ENCODE measurements at regions not wholly inside any gene's neighbourhood (a gene's known extent, or its start where the extent isn't known, plus 50 kb on each side); places are given as distances from the start of the nearest gene placed in this dataset.

DNA sequence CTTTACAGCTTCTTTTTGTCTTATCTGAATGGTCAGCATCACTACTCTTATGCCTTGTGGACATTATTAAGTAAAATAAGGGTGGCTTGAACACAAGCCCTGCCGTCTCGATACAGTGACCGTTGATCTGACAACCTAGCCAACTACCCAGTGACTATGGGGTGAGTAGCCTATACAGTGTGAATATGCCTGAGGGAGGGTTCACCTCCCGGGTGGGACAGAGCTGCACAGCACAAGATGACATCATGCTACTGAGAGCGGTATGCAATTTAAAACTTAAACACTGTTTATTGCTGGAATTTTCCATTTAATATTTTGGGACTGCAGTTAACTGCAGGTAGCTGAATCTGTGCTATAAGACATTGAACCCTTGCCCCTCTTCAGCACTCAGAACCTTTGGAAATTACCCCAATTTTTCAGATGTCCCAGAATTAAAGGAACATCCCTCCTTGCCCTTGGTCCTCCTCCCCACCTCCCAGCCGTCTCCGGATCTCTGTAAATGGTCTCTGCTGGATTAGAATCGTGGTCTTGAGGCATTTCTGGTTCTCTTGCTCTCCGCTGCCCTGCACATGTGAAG, 618.5 kb downstream of the PTPRU start:
- TF ChIP-seq, protein P1, sequence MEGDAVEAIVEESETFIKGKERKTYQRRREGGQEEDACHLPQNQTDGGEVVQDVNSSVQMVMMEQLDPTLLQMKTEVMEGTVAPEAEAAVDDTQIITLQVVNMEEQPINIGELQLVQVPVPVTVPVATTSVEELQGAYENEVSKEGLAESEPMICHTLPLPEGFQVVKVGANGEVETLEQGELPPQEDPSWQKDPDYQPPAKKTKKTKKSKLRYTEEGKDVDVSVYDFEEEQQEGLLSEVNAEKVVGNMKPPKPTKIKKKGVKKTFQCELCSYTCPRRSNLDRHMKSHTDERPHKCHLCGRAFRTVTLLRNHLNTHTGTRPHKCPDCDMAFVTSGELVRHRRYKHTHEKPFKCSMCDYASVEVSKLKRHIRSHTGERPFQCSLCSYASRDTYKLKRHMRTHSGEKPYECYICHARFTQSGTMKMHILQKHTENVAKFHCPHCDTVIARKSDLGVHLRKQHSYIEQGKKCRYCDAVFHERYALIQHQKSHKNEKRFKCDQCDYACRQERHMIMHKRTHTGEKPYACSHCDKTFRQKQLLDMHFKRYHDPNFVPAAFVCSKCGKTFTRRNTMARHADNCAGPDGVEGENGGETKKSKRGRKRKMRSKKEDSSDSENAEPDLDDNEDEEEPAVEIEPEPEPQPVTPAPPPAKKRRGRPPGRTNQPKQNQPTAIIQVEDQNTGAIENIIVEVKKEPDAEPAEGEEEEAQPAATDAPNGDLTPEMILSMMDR (IDR thresholded peaks at IDR 0.05; ENCODE audit: control extremely low read depth, extremely low read depth, low read depth, missing control alignments) = no peak
- CTCF ChIA-PET = no interaction called here
- POLR2A ChIA-PET = no interaction called here
- no peak for DNase-seq (ENCODE audit: extremely low spot score)

DNA sequence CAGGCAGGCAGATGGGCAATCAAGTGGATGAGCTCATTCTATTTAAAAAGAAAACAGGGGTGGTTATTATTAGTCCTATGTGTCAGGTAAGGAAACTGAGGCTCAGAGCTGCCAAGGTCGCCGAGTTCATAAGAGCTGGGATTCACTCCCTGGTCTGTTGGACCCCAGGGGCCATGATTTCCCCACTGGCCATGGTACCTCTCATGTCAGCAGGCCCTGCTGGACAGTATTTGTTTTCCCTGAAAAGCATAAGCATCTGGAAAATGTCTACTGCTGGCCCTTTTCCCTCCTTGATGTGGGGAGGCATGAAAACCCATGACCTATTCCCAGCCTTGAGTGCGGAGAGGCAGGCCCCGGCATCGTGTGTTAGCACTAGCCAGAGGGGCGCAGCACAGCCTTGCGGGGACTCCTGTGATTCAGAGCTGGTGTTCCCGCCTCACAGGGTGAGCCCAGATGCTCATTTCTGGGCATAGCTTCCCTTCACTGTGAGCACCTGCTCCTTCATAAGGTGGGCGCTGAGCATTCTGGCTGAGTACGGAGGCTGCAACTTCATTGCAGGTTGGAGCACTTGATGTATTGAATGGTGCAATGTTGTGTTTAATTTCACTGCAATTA, 617.5 kb downstream of the PTPRU start:
- no peak for DNase-seq (ENCODE audit: extremely low spot score)
- ChIA-PET POLR2A (no interaction called here), CTCF (no interaction called here)
- TF ChIP-seq, protein P1 (IDR thresholded peaks at IDR 0.05; ENCODE audit: control extremely low read depth, extremely low read depth, low read depth, missing control alignments) = no peak

DNA sequence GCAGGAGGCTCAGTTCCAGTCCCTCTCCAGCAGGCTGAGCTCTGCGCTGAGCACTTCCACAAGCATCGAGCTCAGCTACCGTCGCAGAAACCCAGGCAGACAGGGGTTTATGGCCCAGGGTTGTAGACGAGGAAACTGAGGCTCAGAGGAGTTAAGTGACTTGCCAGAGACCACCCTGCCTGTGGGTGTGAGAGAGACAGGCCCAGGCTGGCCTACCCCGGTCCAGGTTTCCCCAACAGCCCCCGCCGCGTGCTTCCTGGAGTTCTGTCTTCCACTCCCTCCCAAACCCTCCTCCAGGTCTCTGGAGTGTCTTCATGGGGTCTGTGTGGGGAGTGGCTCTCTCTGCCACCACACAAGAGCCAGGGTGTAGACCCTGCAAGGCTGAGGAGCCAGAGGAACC, 615.9 kb downstream of the PTPRU start:
- TF ChIP-seq, protein P1 (IDR thresholded peaks at IDR 0.05; ENCODE audit: control extremely low read depth, extremely low read depth, low read depth, missing control alignments) = no peak

DNA sequence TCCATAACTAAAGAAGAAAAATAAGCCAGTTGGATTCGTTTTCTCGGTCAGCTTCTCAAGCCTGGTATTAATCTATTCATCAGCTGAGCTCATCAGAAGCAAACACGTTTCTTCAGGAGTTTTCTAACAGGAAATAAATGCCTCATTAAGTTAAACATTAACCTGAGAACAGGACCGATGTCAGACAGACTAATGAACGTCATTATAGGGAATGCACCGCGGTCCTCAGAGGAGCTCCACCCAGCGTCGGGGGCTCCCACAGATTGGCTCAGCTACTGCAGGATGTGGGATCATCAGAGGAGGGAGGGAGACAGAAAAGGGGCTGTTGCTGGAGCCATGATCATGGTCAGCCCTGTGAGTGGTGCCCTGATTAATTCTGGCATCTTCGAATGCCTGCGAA, 615.4 kb downstream of the PTPRU start:
- ChIA-PET CTCF (no interaction called here), POLR2A (no interaction called here)
- no peak for DNase-seq (ENCODE audit: extremely low spot score)
- TF ChIP-seq, protein P1 (IDR thresholded peaks at IDR 0.05; ENCODE audit: control extremely low read depth, extremely low read depth, low read depth, missing control alignments) = no peak

More for the DNA sequence above, 615.9 kb downstream of the PTPRU start:
- POLR2A ChIA-PET = no interaction called here
- CTCF ChIA-PET = no interaction called here
- no peak for DNase-seq (ENCODE audit: extremely low spot score)

DNA sequence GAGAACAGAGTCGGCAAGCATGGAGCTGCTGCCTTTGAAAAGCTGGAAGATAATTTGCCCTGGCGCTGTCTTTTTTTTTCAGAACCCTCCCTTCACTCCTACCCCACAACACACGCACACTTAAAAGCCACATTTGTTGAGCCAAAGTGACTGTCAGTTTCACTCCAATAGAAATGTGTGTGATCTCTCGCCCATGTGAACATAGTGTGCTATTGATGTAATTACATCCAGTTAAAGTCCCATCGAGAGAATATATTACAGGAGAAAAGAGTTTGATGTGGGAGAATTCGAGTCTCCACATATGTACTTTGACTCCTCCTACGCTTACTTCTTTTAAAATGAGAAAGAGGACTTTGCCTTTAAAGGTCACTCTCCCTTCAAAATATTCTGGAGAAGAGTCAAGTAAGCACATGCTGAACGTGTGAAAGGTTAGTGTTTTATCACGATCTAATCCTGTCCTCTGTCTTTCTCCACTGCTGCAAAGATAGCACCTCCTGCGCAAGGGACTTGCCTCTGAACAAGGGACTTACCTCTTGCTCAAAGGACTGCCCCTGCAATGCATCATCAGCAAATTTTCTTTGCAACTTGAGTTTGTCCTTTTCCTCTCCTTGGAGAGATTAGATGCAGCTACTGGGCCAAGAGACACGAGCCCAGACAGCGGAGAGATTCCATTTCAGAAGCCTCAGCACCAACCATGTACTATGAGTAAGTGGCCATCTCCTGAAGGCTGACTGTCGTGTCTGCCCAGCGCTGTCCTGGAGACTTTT, 613.9 kb downstream of the PTPRU start:
- DNase-seq (ENCODE audit: extremely low spot score) = no peak
- TF ChIP-seq, protein P1 (IDR thresholded peaks at IDR 0.05; ENCODE audit: control extremely low read depth, extremely low read depth, low read depth, missing control alignments) = no peak
- POLR2A ChIA-PET = no interaction called here
- CTCF ChIA-PET = interaction anchor here (1.0 to 3.0 kb wide), 2 partner anchors 12 to 44 kb away, joined by 3 to 12 read pairs; no protein-coding TSS in a partner anchor

DNA sequence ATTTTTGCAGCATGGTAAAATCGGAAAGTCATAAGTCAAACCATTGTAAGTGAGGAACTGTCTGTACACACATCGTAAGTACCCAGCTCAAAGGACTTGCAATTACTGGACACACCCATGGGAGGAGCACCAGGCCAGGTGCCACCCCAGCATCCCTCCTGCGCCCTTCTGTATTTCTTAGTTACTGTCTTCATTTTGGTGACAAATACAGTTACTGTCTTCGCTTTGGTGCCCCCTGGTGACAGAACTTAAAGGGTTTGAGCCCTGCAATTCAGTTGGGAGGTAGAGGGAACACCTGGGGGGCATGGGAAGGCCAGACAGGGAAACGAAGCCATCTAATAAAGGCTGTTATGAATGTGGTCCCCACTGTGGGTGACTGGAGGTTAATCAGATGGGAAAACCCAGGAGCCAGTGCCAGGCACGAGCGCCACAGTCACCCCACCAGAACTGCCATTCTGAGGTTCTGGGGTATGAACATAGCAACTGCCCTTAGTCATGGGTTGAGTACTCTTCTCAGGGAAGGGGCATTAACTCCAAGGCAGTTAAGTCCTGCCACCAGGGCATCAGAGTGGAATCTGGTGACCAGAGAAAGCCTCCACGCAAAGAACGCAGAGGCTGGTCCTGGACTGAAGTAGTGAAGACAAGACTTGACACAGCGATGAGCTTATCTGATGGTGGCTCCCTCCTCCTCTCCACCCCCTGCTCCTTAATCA, 612.9 kb downstream of the PTPRU start:
- ChIA-PET POLR2A (no interaction called here), CTCF (interaction anchor here (1.0 to 3.0 kb wide), 7 partner anchors 11 to 629 kb away, joined by 3 to 12 read pairs (median 4); partner anchors contain the start of gene PTPRU)
- peak; percentile 46 for DNase-seq (ENCODE audit: extremely low spot score)
- TF ChIP-seq, protein P1 (IDR thresholded peaks at IDR 0.05; ENCODE audit: control extremely low read depth, extremely low read depth, low read depth, missing control alignments) = peak; percentile 68

All from GM10248 (cell line).